HEK293T (cell line): ENCODE measurements at regions not wholly inside any gene's neighbourhood (a gene's known extent, or its start where the extent isn't known, plus 50 kb on each side); places are given as distances from the start of the nearest gene placed in this dataset.

Source experiments
- BHLHE40 ChIP-seq: fragments of 450-650 bp; IDR thresholded peaks from 2 replicates; pipeline ENCODE4 v1.6.1; 2016; ENCODE audit warnings: mild to moderate bottlenecking, moderate library complexity, borderline replicate concordance
- ELF4 ChIP-seq: fragments of 450-650 bp; IDR thresholded peaks from 2 replicates; pipeline ENCODE4 v1.6.1; 2017; ENCODE audit warnings: antibody characterized with exemption
- FOXA1 ChIP-seq: fragments of 450-650 bp; IDR thresholded peaks from 2 replicates; pipeline ENCODE4 v1.6.1; 2016; ENCODE audit warnings: mild to moderate bottlenecking
- FOXM1 ChIP-seq: fragments of 450-650 bp; IDR thresholded peaks from 2 replicates; pipeline ENCODE4 v1.6.1; 2017; ENCODE audit warnings: mild to moderate bottlenecking, borderline replicate concordance
- LEF1 ChIP-seq: fragments of 450-650 bp; IDR thresholded peaks from 2 replicates; pipeline ENCODE4 v1.6.1; 2017; ENCODE audit warnings: mild to moderate bottlenecking, borderline replicate concordance
- NFRKB ChIP-seq: fragments of 450-650 bp; IDR thresholded peaks from 2 replicates; pipeline ENCODE4 v1.6.1; 2016; ENCODE audit warnings: mild to moderate bottlenecking, moderate library complexity
- TARDBP ChIP-seq: fragments of 450-650 bp; IDR thresholded peaks from 2 replicates; pipeline ENCODE4 v1.6.1; 2016
- ZNF384 ChIP-seq: fragments of 450-650 bp; IDR thresholded peaks from 2 replicates; pipeline ENCODE4 v1.6.1; 2016
- TF ChIP-seq, protein P1 (sequence below): fragments of 450-650 bp; IDR thresholded peaks from 2 replicates; pipeline ENCODE4 v1.6.1; 2016

DNA sequence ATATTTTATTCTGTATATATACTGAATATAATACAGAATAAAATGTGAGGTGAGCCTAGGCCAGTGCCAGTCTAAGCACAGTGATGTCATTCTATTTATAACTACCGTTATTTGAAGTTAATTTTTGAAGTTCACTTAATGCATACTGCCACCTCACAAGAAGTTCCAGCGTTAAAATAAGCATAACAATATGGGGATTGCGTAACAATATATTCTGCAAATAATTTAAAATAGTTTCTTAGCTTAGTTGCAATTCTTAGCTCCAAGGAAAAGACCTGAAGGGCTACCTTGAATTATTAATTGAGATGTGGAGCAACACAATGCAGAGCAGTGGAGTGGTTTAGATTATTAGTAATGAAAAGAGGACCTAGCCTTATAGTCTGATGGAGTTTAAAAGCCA lies 390.5 kb upstream of the ROBO1 start:
- TF ChIP-seq FOXM1 (no peak), TARDBP (no peak), ELF4 (no peak), FOXA1 (no peak), NFRKB (no peak), LEF1 (no peak), ZNF384 (no peak), BHLHE40 (no peak)
- TF ChIP-seq, protein P1, sequence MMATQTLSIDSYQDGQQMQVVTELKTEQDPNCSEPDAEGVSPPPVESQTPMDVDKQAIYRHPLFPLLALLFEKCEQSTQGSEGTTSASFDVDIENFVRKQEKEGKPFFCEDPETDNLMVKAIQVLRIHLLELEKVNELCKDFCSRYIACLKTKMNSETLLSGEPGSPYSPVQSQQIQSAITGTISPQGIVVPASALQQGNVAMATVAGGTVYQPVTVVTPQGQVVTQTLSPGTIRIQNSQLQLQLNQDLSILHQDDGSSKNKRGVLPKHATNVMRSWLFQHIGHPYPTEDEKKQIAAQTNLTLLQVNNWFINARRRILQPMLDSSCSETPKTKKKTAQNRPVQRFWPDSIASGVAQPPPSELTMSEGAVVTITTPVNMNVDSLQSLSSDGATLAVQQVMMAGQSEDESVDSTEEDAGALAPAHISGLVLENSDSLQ: no peak
